Testis (tissue), 2 donors: ENCODE measurements at regions not wholly inside any gene's neighbourhood (a gene's known extent, or its start where the extent isn't known, plus 50 kb on each side); places are given as distances from the start of the nearest gene placed in this dataset.

Experiments used
- POLR2A ChIP-seq: fragments of 450-650 bp; IDR thresholded peaks from one replicate; pipeline ENCODE4 v1.6.1; 2017; ENCODE audit warnings: antibody characterized with exemption, mild to moderate bottlenecking, moderate library complexity
- TF ChIP-seq, protein P1 (sequence below), 3 experiments: fragments of 450-650 bp in 2 of 3; fragments of 200-600 bp in 1 of 3; sonication (generic) in 1 of 3; IDR thresholded peaks; one replicate each; pipeline ENCODE4 v1.5.1; 2016 to 2019; ENCODE audit warnings: antibody characterized with exemption in 3 of 3, mild to moderate bottlenecking in 2 of 3, moderate library complexity in 1 of 3

DNA sequence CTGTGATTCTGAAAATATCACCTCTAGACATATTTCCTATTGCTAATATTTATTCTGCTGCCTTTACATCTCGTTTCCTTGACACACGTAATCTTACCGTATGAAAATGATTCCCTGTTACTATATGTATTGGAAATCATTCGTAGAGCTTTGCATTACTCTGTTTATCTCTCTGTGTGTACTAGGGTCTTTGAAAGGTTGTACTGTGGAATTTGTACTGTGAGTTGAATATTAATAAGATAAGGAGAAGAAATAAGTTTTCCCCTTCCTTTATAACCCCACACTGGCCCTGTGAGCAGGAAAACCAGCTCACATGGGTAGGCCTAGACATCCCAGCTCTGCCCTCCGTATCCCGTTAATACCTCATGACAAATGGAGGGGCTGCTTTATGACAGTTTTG, 354.9 kb downstream of the KLF5 start:
- TF ChIP-seq, protein P1, sequence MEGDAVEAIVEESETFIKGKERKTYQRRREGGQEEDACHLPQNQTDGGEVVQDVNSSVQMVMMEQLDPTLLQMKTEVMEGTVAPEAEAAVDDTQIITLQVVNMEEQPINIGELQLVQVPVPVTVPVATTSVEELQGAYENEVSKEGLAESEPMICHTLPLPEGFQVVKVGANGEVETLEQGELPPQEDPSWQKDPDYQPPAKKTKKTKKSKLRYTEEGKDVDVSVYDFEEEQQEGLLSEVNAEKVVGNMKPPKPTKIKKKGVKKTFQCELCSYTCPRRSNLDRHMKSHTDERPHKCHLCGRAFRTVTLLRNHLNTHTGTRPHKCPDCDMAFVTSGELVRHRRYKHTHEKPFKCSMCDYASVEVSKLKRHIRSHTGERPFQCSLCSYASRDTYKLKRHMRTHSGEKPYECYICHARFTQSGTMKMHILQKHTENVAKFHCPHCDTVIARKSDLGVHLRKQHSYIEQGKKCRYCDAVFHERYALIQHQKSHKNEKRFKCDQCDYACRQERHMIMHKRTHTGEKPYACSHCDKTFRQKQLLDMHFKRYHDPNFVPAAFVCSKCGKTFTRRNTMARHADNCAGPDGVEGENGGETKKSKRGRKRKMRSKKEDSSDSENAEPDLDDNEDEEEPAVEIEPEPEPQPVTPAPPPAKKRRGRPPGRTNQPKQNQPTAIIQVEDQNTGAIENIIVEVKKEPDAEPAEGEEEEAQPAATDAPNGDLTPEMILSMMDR (IDR thresholded peaks at IDR 0.05): no peak
- no peak for TF ChIP-seq POLR2A
